ENCODE measurements at regions not wholly inside any gene's neighbourhood (a gene's known extent, or its start where the extent isn't known, plus 50 kb on each side); places are given as distances from the start of the nearest gene placed in this dataset.
"Not testable (repeated sequence)": the region's sequence is repeated elsewhere in the genome, so short reads cannot be mapped to it uniquely, and the experiment has no call there.

DNA sequence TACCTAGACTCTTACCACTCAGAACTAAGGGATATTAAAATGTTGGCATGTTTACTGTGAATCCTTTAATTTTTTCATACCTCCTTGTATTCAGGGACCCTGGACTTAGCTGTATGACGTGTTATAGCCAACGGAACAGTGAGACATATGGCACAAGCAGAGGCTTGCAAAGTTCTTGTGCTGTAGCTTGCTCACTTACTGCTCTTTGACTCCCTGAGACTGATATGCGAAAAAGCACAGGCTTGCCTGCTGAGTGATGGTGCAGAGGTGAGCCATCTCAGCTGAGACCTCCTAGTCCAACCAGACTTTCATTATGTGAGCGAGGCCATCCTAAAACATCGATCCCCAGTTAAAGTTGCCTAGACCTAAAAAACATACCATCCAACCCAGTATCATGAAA is 811.0 kb downstream of the METTL15 start:
- no peak for DNase-seq

DNA sequence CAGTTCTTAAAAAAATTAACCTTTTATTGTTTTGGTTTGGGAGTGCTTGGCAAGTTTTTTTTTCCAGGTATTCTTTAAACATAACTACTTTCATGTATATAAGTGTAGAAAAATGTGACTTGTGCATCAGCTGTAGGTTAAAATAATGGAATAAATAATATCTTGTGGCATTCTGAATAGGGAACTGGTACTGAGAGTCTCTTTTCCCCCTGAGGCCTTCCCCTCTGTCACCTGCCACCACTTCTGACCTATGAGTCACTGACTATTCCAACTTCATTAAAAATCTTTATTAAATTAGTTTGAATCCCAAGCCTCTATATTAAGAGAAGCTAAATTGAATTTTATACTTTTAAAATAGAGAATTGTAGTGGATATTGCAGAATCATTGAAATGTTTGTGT is 805.7 kb downstream of the METTL15 start:
- DNase-seq, result no peak

DNA sequence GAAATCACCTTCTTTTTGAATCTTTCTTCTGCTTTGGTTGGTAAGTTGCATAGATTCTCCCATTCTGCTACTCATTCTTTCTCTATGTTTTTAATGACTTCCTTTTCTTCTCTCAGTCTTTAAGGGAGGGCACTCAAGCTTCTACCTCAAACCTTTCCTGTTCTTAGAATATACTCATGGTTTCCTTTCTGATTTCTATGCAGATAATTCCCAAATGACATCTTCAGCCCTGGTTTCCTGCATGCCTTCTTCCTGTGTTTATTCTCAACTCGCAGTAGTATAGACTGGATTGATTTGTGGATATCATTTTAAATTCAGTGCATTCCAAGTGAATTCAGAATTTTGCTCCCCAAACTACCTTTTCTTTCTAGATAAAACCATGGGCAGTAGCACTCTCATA is 803.6 kb downstream of the METTL15 start:
- no peak for DNase-seq

GRCh38 chr11:28910926-28911325 is 802.7 kb downstream of the METTL15 start:
- DNase-seq, result no peak

- DNase-seq, result no peak
These were observed 795.5 kb downstream of the METTL15 start for GRCh38 chr11:28903716-28904115.

DNA sequence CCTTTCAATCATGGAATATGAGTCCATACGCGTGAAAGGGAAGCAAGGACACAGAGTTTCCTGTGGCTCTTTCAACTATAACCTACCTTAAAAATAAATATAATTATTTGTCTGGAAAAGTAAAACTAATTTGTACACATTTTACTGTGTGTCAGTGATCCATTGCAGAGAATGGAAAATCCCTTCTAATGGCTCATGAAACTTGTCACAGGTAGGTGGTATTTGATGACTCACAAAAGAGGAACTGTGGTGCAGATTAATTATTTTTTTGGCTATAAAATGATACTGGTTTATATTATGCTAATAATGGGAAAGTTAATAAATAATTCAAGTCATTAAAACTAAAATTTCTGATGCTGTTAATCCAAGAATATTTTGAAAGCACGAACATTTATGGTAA is 792.2 kb downstream of the METTL15 start:
- DNase-seq, result no peak

DNA sequence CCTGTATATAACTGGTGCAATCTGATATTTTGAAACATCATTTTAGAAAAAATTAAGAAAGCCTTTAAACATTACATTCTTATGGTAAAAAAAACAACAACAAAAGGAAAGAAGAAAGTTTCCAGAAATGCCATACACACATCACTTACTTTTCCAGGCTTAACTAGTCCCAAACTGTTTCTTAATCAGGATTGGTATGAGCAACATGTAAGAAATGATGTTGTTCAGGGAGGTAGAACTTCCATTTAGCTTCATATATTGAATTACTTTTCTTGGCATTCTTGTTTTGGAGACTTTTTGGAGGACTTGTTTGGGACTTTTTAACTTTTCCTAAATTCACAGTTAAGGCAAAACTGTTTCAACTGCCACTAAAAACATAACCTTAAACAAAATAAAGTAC is 791.5 kb downstream of the METTL15 start:
- DNase-seq, result no peak

GRCh38 chr11:28890601-28891040 is 782.4 kb downstream of the METTL15 start:
- DNase-seq, result not testable (repeated sequence)

DNA sequence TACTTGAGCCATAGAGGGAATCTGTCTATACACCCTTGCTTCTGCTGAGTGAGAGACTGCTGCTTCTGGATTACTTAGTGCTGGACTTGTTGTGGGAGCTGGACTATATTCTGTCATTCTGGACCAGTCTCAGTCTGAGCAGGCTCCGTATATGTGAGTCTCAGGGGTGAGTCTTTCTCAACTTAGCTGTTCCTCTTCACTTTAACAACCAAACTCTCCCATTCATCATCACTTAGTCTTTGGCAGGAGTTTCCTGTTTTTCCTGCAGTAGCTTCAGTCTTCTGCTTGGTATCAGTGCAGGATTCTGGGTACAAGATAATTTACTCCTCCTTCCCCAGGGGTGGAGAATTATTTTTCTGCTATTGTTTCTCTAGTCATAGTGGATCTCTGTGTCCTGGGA is 779.5 kb downstream of the METTL15 start:
- DNase-seq, result no peak

GRCh38 chr11:28879869-28880268 is 771.7 kb downstream of the METTL15 start:
- no peak for DNase-seq

DNA sequence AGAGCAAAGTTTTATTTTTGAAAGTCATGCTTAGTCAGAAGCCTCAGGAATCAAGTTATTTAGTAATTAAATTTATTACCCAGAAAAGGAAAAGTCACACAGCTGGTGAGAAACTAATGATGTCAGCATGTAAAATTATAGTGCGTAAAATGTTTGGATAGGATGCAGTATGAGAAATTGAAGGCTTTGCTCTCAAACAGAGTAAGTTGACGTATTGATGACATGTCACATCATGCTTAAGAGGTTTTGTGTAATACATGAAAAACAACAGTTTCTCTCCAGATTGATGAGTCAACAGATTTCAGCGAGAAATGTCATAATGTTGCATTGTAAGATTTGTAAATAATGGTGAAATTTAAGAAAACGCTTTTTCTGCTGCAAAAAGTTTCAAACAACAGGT is 769.8 kb downstream of the METTL15 start:
- no peak for DNase-seq

GRCh38 chr11:28877340-28877739 is 769.2 kb downstream of the METTL15 start:
- DNase-seq, result no peak

DNA sequence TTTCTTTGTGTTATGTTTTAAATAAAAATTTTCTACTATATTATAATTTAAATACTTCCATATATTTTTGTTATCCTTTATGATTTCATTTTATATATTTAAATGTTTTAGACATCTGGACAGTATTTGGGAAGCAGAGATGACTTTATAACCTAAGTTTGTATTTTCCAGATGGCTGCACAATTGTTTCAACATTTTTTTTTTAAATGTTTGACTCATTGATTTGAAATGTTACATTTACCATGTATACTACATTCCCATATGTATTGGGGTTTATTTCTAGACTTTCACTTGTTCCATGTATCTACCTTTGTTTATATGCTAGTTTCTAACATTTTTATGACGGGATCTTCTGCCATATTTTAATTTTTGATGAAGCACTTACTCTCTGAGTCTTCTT is 766.5 kb downstream of the METTL15 start:
- DNase-seq, result no peak

DNA sequence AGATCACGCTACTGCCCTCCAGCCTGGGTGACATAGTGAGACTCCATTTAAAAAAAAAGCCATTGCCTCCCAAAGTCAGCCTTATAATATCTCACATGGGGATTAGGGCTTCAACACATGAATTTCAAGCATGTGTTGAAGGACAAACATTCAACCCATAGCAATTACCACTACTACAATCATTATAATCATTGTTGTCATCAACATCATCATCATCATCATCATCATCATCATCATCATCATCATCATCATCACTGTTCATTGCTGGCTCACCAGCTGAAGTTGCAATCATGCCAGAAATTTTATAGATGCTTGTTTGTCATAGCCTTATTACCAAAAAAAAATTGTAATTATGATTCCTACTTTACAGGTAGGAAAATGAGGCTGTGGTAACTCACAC is 762.9 kb downstream of the METTL15 start:
- DNase-seq, result no peak

DNA sequence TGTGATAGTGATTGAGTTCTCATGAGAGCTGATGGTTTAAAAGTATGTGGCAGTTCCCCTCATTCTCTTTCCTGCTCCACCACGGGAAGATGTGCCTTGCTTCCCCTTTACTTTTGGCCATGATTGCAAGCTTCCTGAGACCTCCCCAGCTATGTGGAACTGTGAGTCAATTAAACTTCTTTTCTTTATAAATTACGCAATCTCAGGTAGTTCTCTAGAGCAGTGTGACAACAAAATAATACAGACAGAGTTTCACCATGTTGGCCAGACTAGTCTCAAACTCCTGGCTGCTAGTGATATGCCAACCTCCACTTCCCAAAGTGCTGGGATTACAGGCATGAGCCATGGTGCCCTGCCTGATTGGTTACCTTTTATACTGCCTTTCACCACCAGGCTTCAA is 755.2 kb downstream of the METTL15 start:
- DNase-seq, result no peak

DNA sequence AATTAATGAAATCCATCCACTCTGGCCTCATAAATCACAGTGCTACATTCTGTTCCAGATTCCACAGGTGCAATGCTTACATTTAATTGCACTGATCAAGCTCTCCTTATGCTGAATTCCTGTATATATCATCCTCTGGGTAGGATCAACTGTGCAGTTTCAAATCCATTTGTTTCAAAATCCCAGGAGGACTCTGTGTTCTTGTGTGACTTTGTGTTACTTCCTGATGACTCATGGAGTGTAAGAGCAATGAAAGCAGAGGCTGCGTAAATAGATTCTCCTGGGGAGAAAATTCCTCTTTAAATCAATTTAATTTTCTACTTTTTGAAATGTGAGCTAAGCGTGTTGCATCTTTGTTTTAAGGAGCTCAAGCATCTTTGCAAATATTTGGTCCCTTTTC is 752.7 kb downstream of the METTL15 start:
- DNase-seq, result peak in 1 of 51 donors; percentile 1

DNA sequence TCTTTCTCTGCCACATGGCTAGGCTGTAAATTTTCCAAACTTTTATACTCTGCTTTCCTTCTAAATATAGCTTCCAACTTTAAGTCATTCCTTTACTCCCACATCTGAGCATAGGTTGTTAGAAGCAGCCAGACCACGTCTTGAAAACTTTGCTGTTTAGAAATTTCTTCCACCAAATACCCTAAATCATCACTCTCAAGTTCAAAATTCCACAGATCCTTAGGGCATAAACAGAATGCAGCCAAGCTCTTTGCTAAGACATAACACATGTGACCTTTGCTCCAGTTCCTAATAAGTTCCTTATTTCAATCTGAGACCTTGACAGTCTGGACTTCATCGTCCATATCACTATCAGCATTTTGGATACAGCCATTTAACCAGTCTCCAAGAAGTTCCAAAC is 749.9 kb downstream of the METTL15 start:
- DNase-seq, result no peak

DNA sequence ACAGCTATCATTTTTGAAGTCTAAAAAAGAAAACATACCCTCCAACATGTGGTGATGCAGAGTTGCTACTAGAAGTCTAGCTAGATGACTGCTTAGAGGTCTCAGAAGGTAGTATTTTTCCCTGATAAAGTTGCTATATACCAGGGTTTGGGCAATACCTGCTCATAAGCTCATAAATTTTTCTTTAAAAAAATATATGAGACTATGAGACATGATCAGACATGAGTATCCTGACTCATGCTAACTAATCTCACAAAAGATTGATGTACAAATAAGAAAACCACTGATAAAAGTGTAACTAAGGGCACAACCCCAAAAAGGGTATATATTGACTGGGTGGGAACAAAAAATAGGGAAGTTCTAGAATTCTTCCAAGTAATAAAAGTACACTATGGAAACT is 740.9 kb downstream of the METTL15 start:
- no peak for DNase-seq

DNA sequence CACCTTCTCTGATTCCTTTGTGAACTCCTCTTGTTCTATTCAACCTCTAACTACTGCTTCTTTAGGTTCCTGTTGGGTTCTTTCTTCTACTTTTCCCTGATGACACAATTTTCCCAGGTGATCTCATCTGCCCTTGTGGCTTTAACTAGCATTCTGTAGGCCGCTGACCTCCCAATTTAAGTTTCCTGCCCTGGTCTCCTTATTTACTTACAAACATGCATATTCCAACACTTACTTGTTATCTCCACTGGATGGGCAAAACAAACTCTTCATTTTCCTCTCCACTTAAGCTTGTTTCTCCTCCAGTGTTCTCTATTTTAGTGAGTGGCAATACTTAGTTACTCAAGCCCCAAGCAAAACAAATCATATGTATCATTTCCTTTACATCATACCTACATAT is 734.5 kb downstream of the METTL15 start:
- no peak for DNase-seq

GRCh38 chr11:28838741-28839140 is 730.6 kb downstream of the METTL15 start:
- no peak for DNase-seq

DNA sequence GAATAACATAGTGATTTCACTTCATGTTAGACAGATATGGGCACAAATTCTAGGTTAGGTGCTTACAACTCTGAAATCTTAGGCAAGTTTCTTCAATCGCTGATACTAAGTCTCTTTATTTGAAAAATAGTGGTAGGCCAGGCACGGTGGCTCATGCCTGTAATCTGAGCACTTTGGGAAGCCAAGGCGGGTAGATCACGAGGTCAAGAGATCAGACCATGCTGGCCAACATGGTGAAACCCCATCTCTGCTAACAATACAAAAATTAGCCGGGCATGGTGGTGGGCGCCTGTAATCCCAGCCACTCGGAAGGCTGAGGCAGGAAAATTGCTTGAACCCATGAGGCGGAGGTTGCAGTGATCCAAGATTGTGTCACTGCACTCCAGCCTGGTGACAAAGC is 729.4 kb downstream of the METTL15 start:
- DNase-seq, result no peak

DNA sequence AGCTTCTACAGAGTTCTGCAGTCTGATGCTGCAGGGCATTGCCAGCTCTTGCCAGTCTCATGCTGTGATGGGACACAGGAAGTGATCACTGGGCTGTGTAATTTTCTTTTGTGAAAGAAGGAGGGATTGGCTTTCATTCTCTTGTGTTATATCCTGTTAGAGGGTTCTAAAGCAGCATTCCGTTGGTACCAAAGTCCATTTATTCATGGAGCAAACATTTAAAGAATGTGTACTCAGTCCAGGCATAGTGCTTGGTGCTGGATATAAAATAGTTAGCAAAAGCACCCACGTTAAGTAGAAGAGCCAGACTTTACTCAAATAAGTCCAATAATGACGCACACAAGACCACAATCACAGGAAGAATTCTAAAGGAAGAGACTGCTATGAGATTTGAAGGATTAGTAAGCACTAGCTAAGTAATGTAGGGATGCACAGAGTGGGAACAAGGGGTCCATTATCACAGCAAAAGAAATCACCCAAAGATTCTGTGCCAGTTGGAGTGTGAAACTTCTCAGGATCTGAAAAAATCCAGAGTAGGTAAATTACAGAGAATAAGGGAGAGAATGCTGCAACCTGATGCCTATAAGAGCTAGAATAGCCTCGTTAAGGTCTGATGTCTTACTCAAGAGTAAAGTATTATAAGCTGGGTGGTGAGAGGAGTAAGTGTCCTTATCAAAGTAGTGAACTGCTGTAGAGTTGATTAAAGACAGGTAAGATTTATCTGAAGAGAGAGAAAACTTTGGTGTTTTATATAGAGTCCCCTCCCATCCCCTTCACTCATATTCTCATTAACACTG is 728.3 kb downstream of the METTL15 start:
- no peak for DNase-seq

DNA sequence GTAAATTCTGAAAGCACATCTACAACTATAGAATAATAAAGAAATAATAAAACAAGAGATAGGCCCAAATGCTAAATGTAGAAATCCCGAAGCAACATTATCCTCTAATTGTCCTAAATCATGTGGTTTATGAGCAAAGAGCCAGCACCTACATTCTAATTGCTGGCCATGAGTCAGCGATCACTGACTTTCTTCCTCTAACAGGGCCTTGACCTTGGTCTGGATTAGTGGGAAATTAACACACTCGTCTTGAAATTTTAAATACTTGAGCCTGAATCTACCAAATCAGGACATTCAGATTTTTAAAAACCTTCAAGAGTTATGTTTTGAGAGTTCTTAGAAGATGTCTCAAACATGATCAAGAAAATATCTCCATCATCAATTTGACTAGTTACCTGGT is 727.6 kb downstream of the METTL15 start:
- DNase-seq, result no peak

DNA sequence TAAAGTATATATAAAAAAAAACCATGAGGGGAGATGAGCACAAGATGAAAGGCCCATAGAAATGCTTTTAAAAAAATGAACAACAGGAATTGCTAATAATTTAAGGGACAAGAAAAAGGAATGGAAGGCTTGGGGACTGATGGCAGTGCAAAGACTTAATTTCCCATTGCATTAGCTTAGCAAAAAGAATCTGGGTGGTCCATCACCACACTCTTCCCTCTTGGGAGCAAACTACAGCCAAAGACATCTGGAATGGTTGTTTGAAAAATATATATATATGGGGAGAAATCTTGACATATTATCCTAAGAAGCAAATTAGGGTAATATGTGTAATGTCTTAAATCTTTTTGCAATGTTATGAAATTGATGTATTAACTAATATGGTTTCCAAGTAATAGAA is 727.1 kb downstream of the METTL15 start:
- no peak for DNase-seq
